GM12878 (cell line): ENCODE measurements at regions not wholly inside any gene's neighbourhood (a gene's known extent, or its start where the extent isn't known, plus 50 kb on each side); places are given as distances from the start of the nearest gene placed in this dataset.

Source experiments
- CBFB ChIP-seq: IDR thresholded peaks from 2 replicates; pipeline ENCODE4 v1.6.1; 2016; ENCODE audit warnings: antibody characterized with exemption, low read depth
- ESRRA ChIP-seq: IDR thresholded peaks from 2 replicates; pipeline ENCODE4 v1.6.1; 2012; ENCODE audit warnings: mild to moderate bottlenecking, low read length, improper control_type of control experiment
- EZH2 ChIP-seq: IDR thresholded peaks from 2 replicates; pipeline ENCODE4 v1.6.1; 2012; ENCODE audit warnings: low read depth, mild to moderate bottlenecking, control low read depth, inconsistent platforms, low read length, borderline replicate concordance; ENCODE audit not compliant: control insufficient read depth
- FOXK2 ChIP-seq: fragments of 450-650 bp; IDR thresholded peaks from 2 replicates; pipeline ENCODE4 v1.6.1; 2017; ENCODE audit warnings: mild to moderate bottlenecking, moderate library complexity
- GATAD2B ChIP-seq: fragments of 450-650 bp; conservative IDR thresholded peaks from 2 replicates; pipeline ENCODE4 v1.6.1; 2017; ENCODE audit warnings: low read depth, mild to moderate bottlenecking, moderate library complexity
- HDAC2 ChIP-seq: fragments of 200-600 bp; sonication (generic); IDR thresholded peaks from 2 replicates; pipeline ENCODE4 v1.6.1; 2017
- RAD21 ChIP-seq: IDR thresholded peaks from 2 replicates; pipeline ENCODE4 v1.6.1; 2011; ENCODE audit warnings: mild to moderate bottlenecking, low read depth, low read length, moderate library complexity; ENCODE audit not compliant: insufficient read depth
- TCF12 ChIP-seq: IDR thresholded peaks from 2 replicates; pipeline ENCODE4 v1.6.1; 2011; ENCODE audit warnings: low read depth, mild to moderate bottlenecking, low read length
- TF ChIP-seq, protein P1 (sequence below): IDR thresholded peaks from 2 replicates; pipeline ENCODE4 v1.6.1; 2011; ENCODE audit warnings: low read depth, low read length, improper control_type of control experiment, borderline replicate concordance
- TF ChIP-seq, protein P2 (sequence below): fragments of 450-650 bp; IDR thresholded peaks from 2 replicates; pipeline ENCODE4 v1.6.1; 2017; ENCODE audit warnings: mild to moderate bottlenecking
- TF ChIP-seq, protein P3 (sequence below), 3 experiments: IDR thresholded peaks in 2 of 3; conservative IDR thresholded peaks in 1 of 3; 2 replicates each; pipeline ENCODE4 v1.5.1; 2011; ENCODE audit warnings: low read depth in 3 of 3, low read length in 3 of 3, mild to moderate bottlenecking in 3 of 3, control low read depth in 2 of 3, moderate library complexity in 2 of 3, inconsistent platforms in 1 of 3, mixed read lengths in 1 of 3; ENCODE audit not compliant: control insufficient read depth in 2 of 3, insufficient read depth in 1 of 3; ENCODE audit errors: extremely low read depth in 1 of 3
- TF ChIP-seq, protein P4 (sequence below): IDR thresholded peaks from 2 replicates; pipeline ENCODE4 v1.6.1; 2011; ENCODE audit warnings: borderline replicate concordance, low read depth, mild to moderate bottlenecking, moderate library complexity, mixed read lengths, low read length; ENCODE audit not compliant: insufficient read depth; ENCODE audit errors: extremely low read length

DNA sequence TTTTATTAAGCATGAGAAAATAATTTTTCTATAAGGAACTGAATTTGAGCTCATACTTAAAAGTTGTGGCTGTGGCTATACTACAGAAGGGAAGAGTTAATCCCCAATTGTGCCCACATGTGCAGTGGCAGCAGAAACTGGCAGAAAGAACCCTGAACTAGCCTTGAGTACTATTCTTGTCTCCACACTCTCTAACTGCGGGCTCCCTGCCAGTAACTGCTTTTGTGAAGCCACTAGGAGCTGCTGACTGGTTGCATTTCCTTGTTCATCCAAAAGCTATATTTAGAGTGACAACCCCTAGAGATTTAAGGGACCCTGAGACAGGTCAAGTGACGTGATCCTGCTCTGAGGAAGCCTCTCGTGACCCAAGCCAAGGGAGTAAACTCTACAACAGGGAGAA, 238.6 kb downstream of the ELAVL2 start:
- no peak for TF ChIP-seq RAD21
- TF ChIP-seq, protein P1, sequence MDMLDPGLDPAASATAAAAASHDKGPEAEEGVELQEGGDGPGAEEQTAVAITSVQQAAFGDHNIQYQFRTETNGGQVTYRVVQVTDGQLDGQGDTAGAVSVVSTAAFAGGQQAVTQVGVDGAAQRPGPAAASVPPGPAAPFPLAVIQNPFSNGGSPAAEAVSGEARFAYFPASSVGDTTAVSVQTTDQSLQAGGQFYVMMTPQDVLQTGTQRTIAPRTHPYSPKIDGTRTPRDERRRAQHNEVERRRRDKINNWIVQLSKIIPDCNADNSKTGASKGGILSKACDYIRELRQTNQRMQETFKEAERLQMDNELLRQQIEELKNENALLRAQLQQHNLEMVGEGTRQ, result no peak
- TF ChIP-seq, protein P2, sequence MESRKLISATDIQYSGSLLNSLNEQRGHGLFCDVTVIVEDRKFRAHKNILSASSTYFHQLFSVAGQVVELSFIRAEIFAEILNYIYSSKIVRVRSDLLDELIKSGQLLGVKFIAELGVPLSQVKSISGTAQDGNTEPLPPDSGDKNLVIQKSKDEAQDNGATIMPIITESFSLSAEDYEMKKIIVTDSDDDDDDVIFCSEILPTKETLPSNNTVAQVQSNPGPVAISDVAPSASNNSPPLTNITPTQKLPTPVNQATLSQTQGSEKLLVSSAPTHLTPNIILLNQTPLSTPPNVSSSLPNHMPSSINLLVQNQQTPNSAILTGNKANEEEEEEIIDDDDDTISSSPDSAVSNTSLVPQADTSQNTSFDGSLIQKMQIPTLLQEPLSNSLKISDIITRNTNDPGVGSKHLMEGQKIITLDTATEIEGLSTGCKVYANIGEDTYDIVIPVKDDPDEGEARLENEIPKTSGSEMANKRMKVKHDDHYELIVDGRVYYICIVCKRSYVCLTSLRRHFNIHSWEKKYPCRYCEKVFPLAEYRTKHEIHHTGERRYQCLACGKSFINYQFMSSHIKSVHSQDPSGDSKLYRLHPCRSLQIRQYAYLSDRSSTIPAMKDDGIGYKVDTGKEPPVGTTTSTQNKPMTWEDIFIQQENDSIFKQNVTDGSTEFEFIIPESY, result no peak
- TF ChIP-seq, protein P3, sequence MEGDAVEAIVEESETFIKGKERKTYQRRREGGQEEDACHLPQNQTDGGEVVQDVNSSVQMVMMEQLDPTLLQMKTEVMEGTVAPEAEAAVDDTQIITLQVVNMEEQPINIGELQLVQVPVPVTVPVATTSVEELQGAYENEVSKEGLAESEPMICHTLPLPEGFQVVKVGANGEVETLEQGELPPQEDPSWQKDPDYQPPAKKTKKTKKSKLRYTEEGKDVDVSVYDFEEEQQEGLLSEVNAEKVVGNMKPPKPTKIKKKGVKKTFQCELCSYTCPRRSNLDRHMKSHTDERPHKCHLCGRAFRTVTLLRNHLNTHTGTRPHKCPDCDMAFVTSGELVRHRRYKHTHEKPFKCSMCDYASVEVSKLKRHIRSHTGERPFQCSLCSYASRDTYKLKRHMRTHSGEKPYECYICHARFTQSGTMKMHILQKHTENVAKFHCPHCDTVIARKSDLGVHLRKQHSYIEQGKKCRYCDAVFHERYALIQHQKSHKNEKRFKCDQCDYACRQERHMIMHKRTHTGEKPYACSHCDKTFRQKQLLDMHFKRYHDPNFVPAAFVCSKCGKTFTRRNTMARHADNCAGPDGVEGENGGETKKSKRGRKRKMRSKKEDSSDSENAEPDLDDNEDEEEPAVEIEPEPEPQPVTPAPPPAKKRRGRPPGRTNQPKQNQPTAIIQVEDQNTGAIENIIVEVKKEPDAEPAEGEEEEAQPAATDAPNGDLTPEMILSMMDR (IDR thresholded peaks at IDR 0.05 in 2 of 3, conservative IDR thresholded peaks at IDR 0.05 in 1 of 3; ENCODE audit: control insufficient read depth in 2 of 3, extremely low read depth in 1 of 3, insufficient read depth in 1 of 3, low read depth in 3 of 3, low read length in 3 of 3), result no peak
- TF ChIP-seq GATAD2B, result no peak
- TF ChIP-seq FOXK2, result no peak
- no peak for TF ChIP-seq CBFB
- no peak for TF ChIP-seq EZH2
- TF ChIP-seq HDAC2, result no peak
- TF ChIP-seq, protein P4, sequence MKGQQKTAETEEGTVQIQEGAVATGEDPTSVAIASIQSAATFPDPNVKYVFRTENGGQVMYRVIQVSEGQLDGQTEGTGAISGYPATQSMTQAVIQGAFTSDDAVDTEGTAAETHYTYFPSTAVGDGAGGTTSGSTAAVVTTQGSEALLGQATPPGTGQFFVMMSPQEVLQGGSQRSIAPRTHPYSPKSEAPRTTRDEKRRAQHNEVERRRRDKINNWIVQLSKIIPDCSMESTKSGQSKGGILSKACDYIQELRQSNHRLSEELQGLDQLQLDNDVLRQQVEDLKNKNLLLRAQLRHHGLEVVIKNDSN, result no peak
- TF ChIP-seq TCF12, result no peak
- no peak for TF ChIP-seq ESRRA
